Large intestine (tissue), 3 donors: ENCODE measurements at regions not wholly inside any gene's neighbourhood (a gene's known extent, or its start where the extent isn't known, plus 50 kb on each side); places are given as distances from the start of the nearest gene placed in this dataset.

Experiments
- DNase-seq, 2 donors: peaks; one replicate each; pipeline versions ENCODE4 v3.0.0 to v3.0.0-alpha.2; 2013
- H3K27ac ChIP-seq: one replicate; pipeline ENCODE4 v1.5.1; 2013; ENCODE audit warnings: low read length
- H3K27me3 ChIP-seq: 2 replicates; pipeline ENCODE4 v1.6.1; 2013; ENCODE audit warnings: low read length; ENCODE audit not compliant: control insufficient read depth, insufficient read depth
- H3K36me3 ChIP-seq: 2 replicates; pipeline ENCODE4 v1.6.1; 2013; ENCODE audit warnings: low read length; ENCODE audit not compliant: control insufficient read depth, insufficient read depth
- H3K4me1 ChIP-seq: one replicate; pipeline ENCODE4 v1.6.1; 2013; ENCODE audit warnings: low read length; ENCODE audit not compliant: control insufficient read depth, insufficient read depth
- H3K4me3 ChIP-seq: one replicate; pipeline ENCODE4 v1.5.1; 2013; ENCODE audit warnings: low read length
- H3K9me3 ChIP-seq: one replicate; pipeline ENCODE4 v1.6.1; 2013; ENCODE audit warnings: mild to moderate bottlenecking, low read depth, low read length, moderate library complexity; ENCODE audit not compliant: control insufficient read depth
- WGBS: methylation state at CpG from one replicate; pipeline ENCODE4 v1.1.5; 2013; ENCODE audit warnings: low lambda C conversion rate; ENCODE audit not compliant: insufficient coverage; 5-methylcytosine and 5-hydroxymethylcytosine counted together

- no peak overlapping the region for H3K27ac ChIP-seq
- no peak for DNase-seq
- WGBS = 100% methylated on average over 1 of the region's 5 CpGs
These were observed 58.9 kb downstream of the DIRAS3 start for GRCh38 chr1:67991546-67991945.

DNA sequence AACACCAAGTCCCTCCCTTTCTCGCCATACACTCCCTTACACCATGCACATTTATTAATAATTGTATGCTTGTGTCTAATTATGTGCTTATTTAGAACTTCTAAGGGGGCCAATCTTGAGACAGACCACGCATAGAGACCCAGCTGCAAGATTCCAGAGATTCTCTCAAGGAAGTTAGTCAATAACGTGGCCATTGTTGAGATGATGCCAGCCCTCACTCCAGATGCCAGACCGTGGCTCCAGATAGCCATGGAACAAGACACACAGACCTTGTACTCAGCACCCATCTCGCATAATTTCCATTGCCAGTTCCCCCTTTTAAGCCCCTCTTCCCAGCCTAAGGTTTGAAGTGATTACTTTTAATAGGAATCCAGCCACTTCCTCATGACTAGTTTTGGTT, 62.4 kb downstream of the DIRAS3 start:
- WGBS = 80% methylated on average over 2 of the region's 5 CpGs
- Histone ChIP-seq H3K4me3 (no peak overlapping the region), H3K27me3 (no peaks in the 10 kb centered on the region), H3K36me3 (no peaks in the 10 kb centered on the region), H3K9me3 (no peaks in the 10 kb centered on the region), H3K4me1 (no peaks in the 10 kb centered on the region), H3K27ac (no peak overlapping the region)
- DNase-seq = no peak

More at GRCh38 chr1:67991546-67991945, 58.9 kb downstream of the DIRAS3 start:
- H3K4me3 ChIP-seq = no peak overlapping the region
- H3K9me3 ChIP-seq = no peaks in the 10 kb centered on the region
- no peaks in the 10 kb centered on the region for H3K4me1 ChIP-seq
- no peaks in the 10 kb centered on the region for H3K27me3 ChIP-seq
- H3K36me3 ChIP-seq = no peaks in the 10 kb centered on the region

- Histone ChIP-seq H3K4me3 (no peak overlapping the region), H3K27me3 (no peaks in the 10 kb centered on the region), H3K36me3 (no peaks in the 10 kb centered on the region), H3K9me3 (no peaks in the 10 kb centered on the region), H3K4me1 (no peaks in the 10 kb centered on the region), H3K27ac (no peak overlapping the region)
- 100% methylated on average over 1 of the region's 13 CpGs for WGBS
- DNase-seq = no peak
These were observed 63.2 kb downstream of the DIRAS3 start for GRCh38 chr1:67987046-67987799.

DNA sequence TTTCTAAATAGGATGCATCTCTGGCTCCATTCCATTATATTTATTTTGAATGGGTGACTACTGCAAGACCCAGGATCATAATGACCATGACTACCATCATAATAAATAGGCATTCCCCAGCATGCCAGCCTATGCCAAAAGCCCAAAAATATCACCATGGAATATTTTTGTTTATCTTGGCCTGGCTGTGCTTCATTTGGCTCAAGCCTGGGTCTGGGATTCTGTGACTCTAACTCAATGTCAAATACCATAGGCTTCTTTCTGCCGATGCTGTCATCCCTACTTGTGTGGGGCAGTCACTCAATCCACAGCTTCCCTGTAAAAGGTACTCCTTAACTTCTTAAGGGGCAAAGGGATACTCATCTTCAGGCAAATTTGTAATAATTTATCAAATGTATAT, 66.6 kb downstream of the DIRAS3 start:
- WGBS = no CpG with 5 or more reads among the region's 1 CpG
- H3K27ac ChIP-seq = no peak overlapping the region
- no peaks in the 10 kb centered on the region for H3K36me3 ChIP-seq
- H3K27me3 ChIP-seq = no peaks in the 10 kb centered on the region
- H3K4me1 ChIP-seq = no peaks in the 10 kb centered on the region
- no peak overlapping the region for H3K4me3 ChIP-seq
- DNase-seq = no peak
- no peaks in the 10 kb centered on the region for H3K9me3 ChIP-seq

DNA sequence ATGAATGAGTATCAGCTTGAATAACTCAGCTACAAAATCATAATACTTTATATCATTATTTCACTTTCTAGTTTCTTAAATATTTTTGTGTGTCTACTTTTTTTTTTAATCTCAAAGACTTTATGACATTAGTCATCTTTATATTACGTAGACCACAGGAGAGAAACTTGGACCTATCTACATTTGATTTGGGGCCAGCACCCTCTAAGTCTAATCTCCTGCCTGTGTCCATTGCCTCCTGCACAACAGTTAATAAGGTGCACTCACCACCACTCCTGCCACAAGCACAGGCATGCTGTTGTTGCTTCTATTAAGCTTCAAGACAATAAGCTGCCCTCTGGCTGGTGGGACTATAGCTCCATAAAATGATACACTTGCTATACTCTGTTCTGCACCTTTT, 70.4 kb downstream of the DIRAS3 start:
- Histone ChIP-seq H3K36me3 (no peaks in the 10 kb centered on the region), H3K27me3 (no peaks in the 10 kb centered on the region), H3K4me1 (no peaks in the 10 kb centered on the region), H3K9me3 (no peaks in the 10 kb centered on the region), H3K27ac (no peak overlapping the region), H3K4me3 (no peak overlapping the region)
- WGBS = 88% methylated on average over 1 of the region's 1 CpG
- no peak for DNase-seq

- 80% methylated on average over 2 of the region's 2 CpGs for WGBS
- DNase-seq = no peak
- Histone ChIP-seq H3K9me3 (no peaks in the 10 kb centered on the region), H3K4me3 (no peak overlapping the region), H3K36me3 (no peaks in the 10 kb centered on the region), H3K27me3 (no peaks in the 10 kb centered on the region), H3K4me1 (no peaks in the 10 kb centered on the region), H3K27ac (no peak overlapping the region)
These were observed 70.9 kb downstream of the DIRAS3 start for GRCh38 chr1:67979532-67979931.

GRCh38 chr1:67978890-67979516, 71.4 kb downstream of the DIRAS3 start:
- Histone ChIP-seq H3K27me3 (no peaks in the 10 kb centered on the region), H3K9me3 (no peaks in the 10 kb centered on the region), H3K36me3 (no peaks in the 10 kb centered on the region), H3K4me1 (no peaks in the 10 kb centered on the region), H3K4me3 (no peak overlapping the region), H3K27ac (no peak overlapping the region)
- DNase-seq = peak in 1 of 2 donors; percentile 47
- WGBS = 40% methylated on average over 2 of the region's 5 CpGs

GRCh38 chr1:67977756-67978155, 72.7 kb downstream of the DIRAS3 start:
- Histone ChIP-seq H3K36me3 (no peaks in the 10 kb centered on the region), H3K4me3 (no peak overlapping the region), H3K27ac (no peak overlapping the region), H3K27me3 (no peaks in the 10 kb centered on the region), H3K9me3 (no peaks in the 10 kb centered on the region), H3K4me1 (no peaks in the 10 kb centered on the region)
- DNase-seq = no peak
- WGBS = no CpG with 5 or more reads among the region's 3 CpGs

GRCh38 chr1:67973051-67973450, 77.4 kb downstream of the DIRAS3 start:
- Histone ChIP-seq H3K4me1 (no peaks in the 10 kb centered on the region), H3K4me3 (no peak overlapping the region), H3K9me3 (no peaks in the 10 kb centered on the region), H3K27me3 (no peaks in the 10 kb centered on the region), H3K27ac (no peak overlapping the region), H3K36me3 (no peaks in the 10 kb centered on the region)
- no peak for DNase-seq

DNA sequence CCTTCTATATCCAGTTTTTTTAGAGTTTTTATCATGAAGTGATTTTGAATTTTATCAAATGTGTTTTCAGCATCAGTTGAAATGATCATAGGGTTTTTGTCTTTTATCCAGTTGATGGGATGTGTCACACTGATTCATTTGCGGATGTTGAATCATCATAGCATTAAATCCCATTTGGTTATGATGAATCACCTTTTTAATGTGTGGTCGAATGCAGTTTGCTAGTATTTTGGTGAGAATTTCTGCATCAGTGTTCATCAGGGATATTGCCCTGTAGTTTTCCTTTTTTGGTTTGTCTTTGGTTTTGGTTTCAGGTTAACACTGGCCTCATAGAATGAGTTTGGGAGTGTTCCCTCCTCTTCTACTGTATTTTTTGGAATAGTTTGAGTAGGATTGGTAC, 80.3 kb downstream of the DIRAS3 start:
- Histone ChIP-seq H3K27me3 (no peaks in the 10 kb centered on the region), H3K4me3 (no peak overlapping the region), H3K9me3 (no peaks in the 10 kb centered on the region), H3K4me1 (no peaks in the 10 kb centered on the region), H3K27ac (no peak overlapping the region), H3K36me3 (no peaks in the 10 kb centered on the region)
- no peak for DNase-seq
- WGBS = 100% methylated on average over 1 of the region's 2 CpGs

GRCh38 chr1:67969446-67969845, 81.0 kb downstream of the DIRAS3 start:
- no CpG with 5 or more reads among the region's 2 CpGs for WGBS
- Histone ChIP-seq H3K4me3 (no peak overlapping the region), H3K27ac (no peak overlapping the region), H3K36me3 (no peaks in the 10 kb centered on the region), H3K4me1 (no peaks in the 10 kb centered on the region), H3K9me3 (no peaks in the 10 kb centered on the region), H3K27me3 (no peaks in the 10 kb centered on the region)
- DNase-seq = no peak
